Astrocyte (in vitro differentiated cells and primary cell): ENCODE measurements at regions not wholly inside any gene's neighbourhood (a gene's known extent, or its start where the extent isn't known, plus 50 kb on each side); places are given as distances from the start of the nearest gene placed in this dataset.
A peak's percentile ranks its signal among the peaks of the same experiment; 100 is the strongest.

Experiments used
- DNase-seq: peaks from one replicate; pipeline ENCODE4 v3.0.0-alpha.2; 2010; ENCODE audit warnings: low read depth
- FAIRE-seq: peaks from 2 replicates; lab custom pipeline; 2011; peaks lifted over from hg19 to GRCh38; lab: Jason Lieb, UNC
- H2AFZ ChIP-seq: 2 replicates; pipeline ENCODE4 v1.6.0; 2012; ENCODE audit warnings: low read depth, low read length, inconsistent platforms
- H3K27ac ChIP-seq: 2 replicates; pipeline ENCODE4 v1.5.1; 2011; ENCODE audit warnings: low read depth, low read length, inconsistent platforms
- H3K27me3 ChIP-seq: 2 replicates; pipeline ENCODE4 v1.6.0; 2011; ENCODE audit warnings: low read length, inconsistent platforms; ENCODE audit not compliant: insufficient read depth
- H3K36me3 ChIP-seq: 2 replicates; pipeline ENCODE4 v1.5.1; 2011; ENCODE audit warnings: low read length, inconsistent platforms; ENCODE audit not compliant: insufficient read depth
- H3K4me1 ChIP-seq: 2 replicates; pipeline ENCODE4 v1.5.1; 2011; ENCODE audit warnings: low read length, inconsistent platforms; ENCODE audit not compliant: insufficient read depth
- H3K4me2 ChIP-seq: 2 replicates; pipeline ENCODE4 v1.6.0; 2012; ENCODE audit warnings: low read length, inconsistent platforms
- H3K4me3 ChIP-seq: 2 replicates; pipeline ENCODE4 v1.5.1; 2011; ENCODE audit warnings: low read depth, mild to moderate bottlenecking, low read length, inconsistent platforms; ENCODE audit not compliant: insufficient read depth
- H3K79me2 ChIP-seq: 2 replicates; pipeline ENCODE4 v1.6.0; 2012; ENCODE audit warnings: mild to moderate bottlenecking, low read length, inconsistent platforms; ENCODE audit not compliant: insufficient read depth
- H3K9ac ChIP-seq: 2 replicates; pipeline ENCODE4 v1.6.0; 2012; ENCODE audit warnings: mild to moderate bottlenecking, low read length, inconsistent platforms
- H3K9me3 ChIP-seq: 2 replicates; pipeline ENCODE4 v1.5.1; 2012; ENCODE audit warnings: low read depth, mild to moderate bottlenecking, low read length, inconsistent platforms; ENCODE audit not compliant: insufficient read depth
- H4K20me1 ChIP-seq: 2 replicates; pipeline ENCODE4 v1.6.0; 2012; ENCODE audit warnings: low read length, inconsistent platforms; ENCODE audit not compliant: insufficient read depth
- H3K27ac Mint-ChIP-seq: one replicate; pipeline ENCODE4 v1.8.0; 2021; ENCODE audit warnings: mild to moderate bottlenecking, mixed read lengths; ENCODE audit not compliant: unreplicated experiment
- H3K27me3 Mint-ChIP-seq: one replicate; pipeline ENCODE4 v1.8.0; 2021; ENCODE audit warnings: low read depth, mixed read lengths; ENCODE audit not compliant: unreplicated experiment
- H3K36me3 Mint-ChIP-seq: one replicate; pipeline ENCODE4 v1.8.0; 2021; ENCODE audit warnings: low read depth, mixed read lengths; ENCODE audit not compliant: unreplicated experiment
- H3K4me1 Mint-ChIP-seq: one replicate; pipeline ENCODE4 v1.8.0; 2021; ENCODE audit warnings: low read depth, mixed read lengths; ENCODE audit not compliant: unreplicated experiment
- H3K4me3 Mint-ChIP-seq: one replicate; pipeline ENCODE4 v1.8.0; 2021; ENCODE audit warnings: mild to moderate bottlenecking, moderate library complexity, mixed read lengths; ENCODE audit not compliant: unreplicated experiment
- H3K9me3 Mint-ChIP-seq: one replicate; pipeline ENCODE4 v1.8.0; 2021; ENCODE audit warnings: mild to moderate bottlenecking, mixed read lengths; ENCODE audit not compliant: unreplicated experiment
- CTCF ChIP-seq: IDR thresholded peaks from 2 replicates; pipeline ENCODE4 v1.5.1; 2011; ENCODE audit warnings: low read depth, mild to moderate bottlenecking, inconsistent platforms, low read length, moderate library complexity; ENCODE audit not compliant: insufficient read depth
- EZH2 ChIP-seq: IDR thresholded peaks from 2 replicates; pipeline ENCODE4 v1.6.1; 2012; ENCODE audit warnings: mild to moderate bottlenecking, low read length, inconsistent platforms; ENCODE audit not compliant: insufficient read depth

- Histone ChIP-seq H4K20me1 (no peaks in the 10 kb centered on the region), H2AFZ (no peak overlapping the region), H3K9ac (no peak overlapping the region), H3K36me3 (no peaks in the 10 kb centered on the region), H3K79me2 (no peaks in the 10 kb centered on the region), H3K9me3 (no peaks in the 10 kb centered on the region), H3K27me3 (no peaks in the 10 kb centered on the region), H3K4me1 (no peaks in the 10 kb centered on the region), H3K27ac (no peak overlapping the region), H3K4me2 (no peak overlapping the region), H3K4me3 (no peak overlapping the region)
- no peaks in the 10 kb centered on the region for H3K36me3 Mint-ChIP-seq
- H3K9me3 Mint-ChIP-seq = no peaks in the 10 kb centered on the region
- no peak for TF ChIP-seq CTCF
- TF ChIP-seq EZH2 = no peak
- DNase-seq (no peak), FAIRE-seq (no peak)
- H3K27me3 Mint-ChIP-seq = no peaks in the 10 kb centered on the region
- H3K27ac Mint-ChIP-seq = no peak overlapping the region
- H3K4me1 Mint-ChIP-seq = no peaks in the 10 kb centered on the region
- no peak overlapping the region for H3K4me3 Mint-ChIP-seq
Observed at GRCh38 chrY:16662741-16663140, 1217.3 kb downstream of the CDY2B start.

DNA sequence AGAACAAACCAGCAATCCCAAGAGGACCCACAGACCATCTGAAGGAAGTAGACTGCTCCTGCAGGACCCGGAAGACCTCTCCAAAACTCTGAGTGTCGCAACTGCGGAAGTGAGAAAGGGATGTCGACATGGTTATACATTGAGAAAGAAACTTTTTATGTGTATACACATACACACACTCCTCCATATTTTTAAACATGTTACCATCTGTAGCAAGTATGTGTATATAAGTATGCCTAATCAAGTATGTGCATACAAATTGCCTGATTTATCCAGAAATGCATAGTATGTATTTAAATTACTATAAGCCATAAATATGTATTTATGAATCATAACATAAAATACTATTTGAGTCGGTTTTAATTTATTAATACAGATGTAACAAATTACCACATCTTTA is 1220.7 kb downstream of the CDY2B start:
- H3K79me2 ChIP-seq = no peaks in the 10 kb centered on the region
- H3K27me3 ChIP-seq = no peaks in the 10 kb centered on the region
- no peaks in the 10 kb centered on the region for H3K4me1 Mint-ChIP-seq
- H4K20me1 ChIP-seq = no peaks in the 10 kb centered on the region
- H3K27ac ChIP-seq = no peak overlapping the region
- H3K4me3 Mint-ChIP-seq = no peak overlapping the region
- H3K36me3 Mint-ChIP-seq = no peaks in the 10 kb centered on the region
- H3K4me3 ChIP-seq = no peak overlapping the region
- TF ChIP-seq EZH2 (no peak), CTCF (no peak)
- no peaks in the 10 kb centered on the region for H3K4me1 ChIP-seq
- H3K4me2 ChIP-seq = no peak overlapping the region
- no peaks in the 10 kb centered on the region for H3K27me3 Mint-ChIP-seq
- FAIRE-seq (no peak), DNase-seq (no peak)
- H3K9me3 Mint-ChIP-seq = no peaks in the 10 kb centered on the region
- no peaks in the 10 kb centered on the region for H3K9me3 ChIP-seq
- no peaks in the 10 kb centered on the region for H3K36me3 ChIP-seq
- no peak overlapping the region for H3K27ac Mint-ChIP-seq
- no peak overlapping the region for H3K9ac ChIP-seq
- no peak overlapping the region for H2AFZ ChIP-seq

- H3K27ac Mint-ChIP-seq = peak overlapping the region; percentile 77
- peaks cover 6% of the 10 kb centered on the region for H3K4me1 Mint-ChIP-seq
- Histone ChIP-seq H3K9me3 (no peaks in the 10 kb centered on the region), H3K79me2 (no peaks in the 10 kb centered on the region), H4K20me1 (no peaks in the 10 kb centered on the region), H3K27ac (no peak overlapping the region), H2AFZ (no peak overlapping the region), H3K27me3 (no peaks in the 10 kb centered on the region), H3K36me3 (no peaks in the 10 kb centered on the region), H3K4me2 (no peak overlapping the region), H3K4me1 (no peaks in the 10 kb centered on the region), H3K4me3 (no peak overlapping the region), H3K9ac (no peak overlapping the region)
- no peaks in the 10 kb centered on the region for H3K36me3 Mint-ChIP-seq
- FAIRE-seq = no peak
- H3K27me3 Mint-ChIP-seq = no peaks in the 10 kb centered on the region
- no peak for DNase-seq
- H3K9me3 Mint-ChIP-seq = peaks cover under 1% of the 10 kb centered on the region
- TF ChIP-seq CTCF = no peak
- TF ChIP-seq EZH2 = no peak
- H3K4me3 Mint-ChIP-seq = no peak overlapping the region
Observed at GRCh38 chrY:16653971-16654370, 1226.0 kb downstream of the CDY2B start.
